ENCODE measurements at regions not wholly inside any gene's neighbourhood (a gene's known extent, or its start where the extent isn't known, plus 50 kb on each side); places are given as distances from the start of the nearest gene placed in this dataset.

DNA sequence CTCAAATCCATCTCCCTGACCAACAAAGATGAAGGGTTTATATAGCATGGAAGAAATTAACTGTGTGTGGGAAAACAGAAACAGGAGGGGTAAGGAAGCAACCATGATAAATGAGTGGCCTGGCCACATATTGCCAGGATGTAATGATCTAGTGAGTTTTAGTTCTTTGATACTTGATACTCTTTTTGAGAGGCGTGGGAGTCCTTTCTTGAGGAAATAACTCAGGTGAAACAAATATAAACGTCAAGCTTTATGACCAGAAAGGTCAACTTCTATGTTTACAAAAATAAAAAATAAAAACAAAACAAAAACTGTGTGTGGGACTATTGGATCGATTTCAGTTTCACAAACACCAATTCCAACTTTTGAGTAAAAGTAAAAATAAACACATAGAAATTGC is 860.8 kb upstream of the B3GALT2 start:
- ATAC-seq (replicated peaks in 1 of 4) (no peak), DNase-seq (no peak)
- no peak overlapping the region for H3K27ac Mint-ChIP-seq
- H3K4me3 ChIP-seq (ENCODE audit: control insufficient read depth in 1 of 2, extremely low read depth in 1 of 2, low read length in 1 of 2): no peak overlapping the region
- no peaks in the 10 kb centered on the region for H3K27me3 ChIP-seq (replicated peaks in 1 of 2; ENCODE audit: control insufficient read depth in 2 of 2, extremely low read depth in 1 of 2, insufficient read depth in 2 of 2, low read length in 1 of 2)
- no CpG with 5 or more reads among the region's 3 CpGs for WGBS (ENCODE audit: insufficient coverage)
- H3K9me3 ChIP-seq: no peaks in the 10 kb centered on the region
- H3K4me3 Mint-ChIP-seq: no peak overlapping the region
- H3K27me3 Mint-ChIP-seq: no peaks in the 10 kb centered on the region
- H3K36me3 Mint-ChIP-seq: no peaks in the 10 kb centered on the region
- CTCF ChIA-PET: no interaction called here
- H3K9me3 Mint-ChIP-seq: no peaks in the 10 kb centered on the region
- H3K27ac ChIP-seq (ENCODE audit: low read length): no peak overlapping the region
- H3K4me1 ChIP-seq (ENCODE audit: control insufficient read depth in 1 of 2, extremely low read depth in 1 of 2, insufficient read depth in 2 of 2, low read length in 2 of 2): peaks cover 5% of the 10 kb centered on the region in 2 experiments
- H3K36me3 ChIP-seq (ENCODE audit: control insufficient read depth in 2 of 2, extremely low read depth in 1 of 2, insufficient read depth in 1 of 2, low read length in 1 of 2): no peaks in the 10 kb centered on the region
- H3K4me1 Mint-ChIP-seq: peaks cover 24 to 43% (median 28%) of the 10 kb centered on the region in 3 donors
- POLR2A ChIA-PET: no interaction called here

DNA sequence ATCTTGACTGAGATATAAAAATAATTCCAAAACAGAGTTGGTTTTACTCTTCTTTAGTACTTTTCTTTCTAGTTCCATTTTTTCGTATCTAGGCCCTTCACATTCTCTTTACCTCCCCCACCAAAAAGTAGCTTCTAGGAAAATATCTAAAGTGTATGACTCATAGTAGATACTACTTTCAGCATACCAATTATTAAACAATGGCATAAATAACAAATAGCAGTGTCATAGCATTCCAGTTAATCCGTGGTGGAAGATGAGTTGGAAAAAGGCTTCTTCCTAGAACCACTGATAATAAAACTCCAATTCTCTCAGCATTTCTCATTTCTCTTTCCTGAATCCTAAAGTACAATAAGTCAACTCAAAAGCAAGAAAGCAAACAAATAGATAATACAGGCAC is 859.0 kb upstream of the B3GALT2 start:
- Histone ChIP-seq H3K4me1 (ENCODE audit: control insufficient read depth in 1 of 2, extremely low read depth in 1 of 2, insufficient read depth in 2 of 2, low read length in 2 of 2) (peaks cover 0 to 5% of the 10 kb centered on the region in 2 experiments), H3K27me3 (replicated peaks in 1 of 2; ENCODE audit: control insufficient read depth in 2 of 2, extremely low read depth in 1 of 2, insufficient read depth in 2 of 2, low read length in 1 of 2) (no peaks in the 10 kb centered on the region), H3K4me3 (ENCODE audit: control insufficient read depth in 1 of 2, extremely low read depth in 1 of 2, low read length in 1 of 2) (no peak overlapping the region), H3K27ac (ENCODE audit: low read length) (no peak overlapping the region), H3K9me3 (no peaks in the 10 kb centered on the region), H3K36me3 (ENCODE audit: control insufficient read depth in 2 of 2, extremely low read depth in 1 of 2, insufficient read depth in 1 of 2, low read length in 1 of 2) (no peaks in the 10 kb centered on the region)
- no peak overlapping the region for H3K4me3 Mint-ChIP-seq
- peak overlapping the region; percentile 1 for H3K27ac Mint-ChIP-seq
- POLR2A ChIA-PET: no interaction called here
- CTCF ChIA-PET: interaction anchor here (0.7 kb wide), 2 partner anchors 15 kb away, joined by 3 to 4 read pairs; no protein-coding TSS in a partner anchor
- H3K27me3 Mint-ChIP-seq: no peaks in the 10 kb centered on the region
- WGBS (ENCODE audit: insufficient coverage): no CpG with 5 or more reads among the region's 2 CpGs
- H3K9me3 Mint-ChIP-seq: no peaks in the 10 kb centered on the region
- H3K4me1 Mint-ChIP-seq: peaks cover 22 to 35% (median 23%) of the 10 kb centered on the region in 3 donors
- ATAC-seq (replicated peaks in 1 of 4) (no peak), DNase-seq (no peak)
- no peaks in the 10 kb centered on the region for H3K36me3 Mint-ChIP-seq

DNA sequence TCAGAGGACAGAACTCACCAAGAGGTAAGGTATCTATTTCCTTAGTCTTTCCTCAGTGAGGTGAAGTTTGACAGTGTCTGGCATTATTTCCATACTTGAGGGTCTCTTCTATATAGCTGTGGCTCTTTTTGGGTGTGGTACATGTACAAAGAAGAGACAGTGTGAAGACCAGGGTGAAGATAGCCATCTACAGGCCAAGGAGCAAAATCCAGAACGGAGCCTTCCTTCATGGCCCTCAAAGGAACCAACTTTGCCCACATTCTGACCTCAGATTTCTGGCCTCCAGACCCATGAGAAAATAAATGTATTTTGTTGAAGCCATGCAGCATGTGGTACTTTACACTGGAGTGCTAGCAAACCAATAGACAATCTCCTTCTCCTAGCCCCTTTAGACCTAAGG is 858.5 kb upstream of the B3GALT2 start:
- Mint-ChIP-seq H3K27ac (peak overlapping the region; percentile 63 to 68), H3K4me1 (peaks cover 24 to 34% (median 24%) of the 10 kb centered on the region in 3 donors), H3K36me3 (no peaks in the 10 kb centered on the region), H3K27me3 (no peaks in the 10 kb centered on the region), H3K9me3 (no peaks in the 10 kb centered on the region), H3K4me3 (no peak overlapping the region)
- ChIA-PET CTCF (interaction anchor here (0.7 kb wide), 2 partner anchors 15 kb away, joined by 3 to 4 read pairs; no protein-coding TSS in a partner anchor), POLR2A (no interaction called here)
- no peak for DNase-seq
- Histone ChIP-seq H3K27me3 (replicated peaks in 1 of 2; ENCODE audit: control insufficient read depth in 2 of 2, extremely low read depth in 1 of 2, insufficient read depth in 2 of 2, low read length in 1 of 2) (no peaks in the 10 kb centered on the region), H3K4me3 (ENCODE audit: control insufficient read depth in 1 of 2, extremely low read depth in 1 of 2, low read length in 1 of 2) (no peak overlapping the region), H3K9me3 (no peaks in the 10 kb centered on the region), H3K4me1 (ENCODE audit: control insufficient read depth in 1 of 2, extremely low read depth in 1 of 2, insufficient read depth in 2 of 2, low read length in 2 of 2) (peaks cover 0 to 9% of the 10 kb centered on the region in 2 experiments), H3K27ac (ENCODE audit: low read length) (no peak overlapping the region), H3K36me3 (ENCODE audit: control insufficient read depth in 2 of 2, extremely low read depth in 1 of 2, insufficient read depth in 1 of 2, low read length in 1 of 2) (no peaks in the 10 kb centered on the region)
- ATAC-seq (replicated peaks in 1 of 4): peak in 1 of 4 experiments; percentile 29
- no CpG with 5 or more reads among the region's 1 CpG for WGBS (ENCODE audit: insufficient coverage)

DNA sequence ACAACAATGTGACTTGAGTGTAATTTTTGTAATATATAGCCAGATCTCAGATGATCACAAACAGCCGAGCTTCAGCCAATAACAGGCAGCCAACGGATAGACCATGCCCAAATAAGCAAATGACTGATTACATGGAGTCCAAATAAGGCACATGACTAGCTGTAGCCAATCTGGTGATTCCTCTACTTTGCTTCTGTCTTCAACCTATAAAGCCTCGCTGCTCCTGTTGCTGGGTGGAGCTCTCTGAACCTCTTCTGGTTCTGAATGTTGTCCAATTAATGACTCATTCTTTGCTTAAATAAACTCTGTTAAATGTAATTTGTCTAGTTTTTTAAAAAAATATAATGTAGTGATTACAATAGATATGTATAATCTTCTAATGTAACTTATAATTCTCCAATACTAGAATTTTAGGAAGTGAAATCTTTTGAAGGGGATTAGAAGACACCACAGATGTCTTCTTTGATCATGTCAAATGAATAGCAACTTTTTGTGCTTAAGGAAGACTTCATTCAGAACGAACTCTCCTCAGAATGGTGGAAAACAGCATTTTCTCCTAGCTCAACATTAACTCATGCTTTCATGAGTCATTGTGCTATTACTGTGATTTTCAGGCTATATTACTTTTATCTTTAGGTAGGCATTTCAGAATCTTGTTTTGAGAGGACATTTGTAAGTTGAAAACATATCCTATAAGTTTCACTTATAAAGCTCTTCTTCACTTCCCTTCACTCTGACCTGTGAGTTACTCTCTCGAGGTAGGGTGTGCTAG is 857.8 kb upstream of the B3GALT2 start:
- no peaks in the 10 kb centered on the region for H3K27me3 Mint-ChIP-seq
- POLR2A ChIA-PET: no interaction called here
- peaks cover 27 to 35% (median 30%) of the 10 kb centered on the region in 3 donors for H3K4me1 Mint-ChIP-seq
- Histone ChIP-seq H3K27ac (ENCODE audit: low read length) (no peak overlapping the region), H3K4me3 (ENCODE audit: control insufficient read depth in 1 of 2, extremely low read depth in 1 of 2, low read length in 1 of 2) (no peak overlapping the region), H3K9me3 (no peaks in the 10 kb centered on the region), H3K4me1 (ENCODE audit: control insufficient read depth in 1 of 2, extremely low read depth in 1 of 2, insufficient read depth in 2 of 2, low read length in 2 of 2) (peaks cover 0 to 16% of the 10 kb centered on the region in 2 experiments), H3K36me3 (ENCODE audit: control insufficient read depth in 2 of 2, extremely low read depth in 1 of 2, insufficient read depth in 1 of 2, low read length in 1 of 2) (no peaks in the 10 kb centered on the region), H3K27me3 (replicated peaks in 1 of 2; ENCODE audit: control insufficient read depth in 2 of 2, extremely low read depth in 1 of 2, insufficient read depth in 2 of 2, low read length in 1 of 2) (no peaks in the 10 kb centered on the region)
- H3K36me3 Mint-ChIP-seq: no peaks in the 10 kb centered on the region
- peak in 2 of 4 experiments; percentile 23 to 29 for ATAC-seq (replicated peaks in 1 of 4)
- H3K4me3 Mint-ChIP-seq: no peak overlapping the region
- DNase-seq: no peak
- H3K9me3 Mint-ChIP-seq: no peaks in the 10 kb centered on the region
- peak overlapping the region; percentile 63 to 68 for H3K27ac Mint-ChIP-seq
- CTCF ChIA-PET: interaction anchor here in 1 of 2 donors (0.5 to 0.8 kb wide), 2 partner anchors 10 to 333 kb away, joined by 3 to 5 read pairs; no protein-coding TSS in a partner anchor
- WGBS (ENCODE audit: insufficient coverage): 88% methylated on average over 2 of the region's 5 CpGs

DNA sequence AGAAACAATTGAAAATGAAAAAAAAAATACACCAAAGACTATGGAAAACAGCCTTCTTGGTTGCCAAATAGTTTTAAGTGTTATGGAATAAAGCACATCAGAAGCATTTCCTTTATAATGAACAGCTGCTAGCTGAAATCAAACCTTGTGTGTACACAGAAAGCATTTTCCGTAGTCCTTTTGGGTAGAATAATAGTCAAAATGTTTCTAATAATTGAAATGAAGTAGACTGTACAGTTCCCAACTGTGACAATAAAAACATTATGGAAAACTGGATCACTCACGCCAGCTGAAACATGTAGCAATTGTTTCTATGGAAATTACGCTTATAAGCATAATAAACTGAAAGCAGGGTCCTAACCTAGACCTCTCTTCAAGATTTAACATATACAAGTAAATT is 856.3 kb upstream of the B3GALT2 start:
- no peaks in the 10 kb centered on the region for H3K27me3 ChIP-seq (replicated peaks in 1 of 2; ENCODE audit: control insufficient read depth in 2 of 2, extremely low read depth in 1 of 2, insufficient read depth in 2 of 2, low read length in 1 of 2)
- no peak overlapping the region for H3K4me3 ChIP-seq (ENCODE audit: control insufficient read depth in 1 of 2, extremely low read depth in 1 of 2, low read length in 1 of 2)
- H3K27me3 Mint-ChIP-seq: no peaks in the 10 kb centered on the region
- no peaks in the 10 kb centered on the region for H3K36me3 Mint-ChIP-seq
- no CpG with 5 or more reads among the region's 3 CpGs for WGBS (ENCODE audit: insufficient coverage)
- H3K4me1 Mint-ChIP-seq: peaks cover 30 to 36% (median 33%) of the 10 kb centered on the region in 3 donors
- H3K4me1 ChIP-seq (ENCODE audit: control insufficient read depth in 1 of 2, extremely low read depth in 1 of 2, insufficient read depth in 2 of 2, low read length in 2 of 2): peaks cover 0 to 21% of the 10 kb centered on the region in 2 experiments
- no peaks in the 10 kb centered on the region for H3K36me3 ChIP-seq (ENCODE audit: control insufficient read depth in 2 of 2, extremely low read depth in 1 of 2, insufficient read depth in 1 of 2, low read length in 1 of 2)
- DNase-seq (no peak), ATAC-seq (replicated peaks in 1 of 4) (no peak)
- no peak overlapping the region for H3K27ac Mint-ChIP-seq
- no peaks in the 10 kb centered on the region for H3K9me3 ChIP-seq
- ChIA-PET POLR2A (no interaction called here), CTCF (no interaction called here)
- no peak overlapping the region for H3K27ac ChIP-seq (ENCODE audit: low read length)
- H3K9me3 Mint-ChIP-seq: no peaks in the 10 kb centered on the region
- H3K4me3 Mint-ChIP-seq: no peak overlapping the region

DNA sequence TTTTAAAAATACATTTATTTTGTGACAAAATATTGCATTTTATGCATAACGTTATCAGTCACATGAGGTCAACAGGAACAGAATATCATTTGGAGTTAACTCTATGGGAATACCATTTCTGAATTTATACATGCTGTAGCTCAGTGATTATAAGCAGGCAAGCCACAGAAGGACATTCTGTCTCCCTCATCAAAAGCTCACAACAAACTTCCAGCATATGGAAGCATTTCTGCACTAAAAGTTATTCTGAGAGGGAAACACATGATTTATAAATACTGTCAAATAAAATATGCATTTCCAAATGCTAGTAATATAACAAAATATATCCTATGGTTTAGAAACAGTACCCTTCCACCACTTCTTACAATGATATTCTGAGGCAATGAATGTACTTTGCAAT is 854.1 kb upstream of the B3GALT2 start:
- CTCF ChIA-PET: no interaction called here

More for the DNA sequence above, 854.1 kb upstream of the B3GALT2 start:
- DNase-seq (no peak), ATAC-seq (replicated peaks in 1 of 4) (no peak)
- H3K4me1 ChIP-seq (ENCODE audit: control insufficient read depth in 1 of 2, extremely low read depth in 1 of 2, insufficient read depth in 2 of 2, low read length in 2 of 2): peaks cover 0 to 21% of the 10 kb centered on the region in 2 experiments
- Mint-ChIP-seq H3K4me3 (no peak overlapping the region), H3K27me3 (no peaks in the 10 kb centered on the region), H3K36me3 (no peaks in the 10 kb centered on the region), H3K4me1 (peaks cover 29 to 31% (median 31%) of the 10 kb centered on the region in 3 donors), H3K9me3 (no peaks in the 10 kb centered on the region), H3K27ac (no peak overlapping the region)
- POLR2A ChIA-PET: interaction anchor here in 1 of 2 donors (0.6 to 1.1 kb wide), 2 partner anchors 52 to 186 kb away, joined by 3 read pairs; no protein-coding TSS in a partner anchor
- H3K36me3 ChIP-seq (ENCODE audit: control insufficient read depth in 2 of 2, extremely low read depth in 1 of 2, insufficient read depth in 1 of 2, low read length in 1 of 2): no peaks in the 10 kb centered on the region
- no CpG with 5 or more reads among the region's 1 CpG for WGBS (ENCODE audit: insufficient coverage)
- H3K27ac ChIP-seq (ENCODE audit: low read length): no peak overlapping the region
- H3K27me3 ChIP-seq (replicated peaks in 1 of 2; ENCODE audit: control insufficient read depth in 2 of 2, extremely low read depth in 1 of 2, insufficient read depth in 2 of 2, low read length in 1 of 2): no peaks in the 10 kb centered on the region
- H3K9me3 ChIP-seq: no peaks in the 10 kb centered on the region
- H3K4me3 ChIP-seq (ENCODE audit: control insufficient read depth in 1 of 2, extremely low read depth in 1 of 2, low read length in 1 of 2): no peak overlapping the region

Data from T-cell (primary cell).